Testis (tissue), 2 donors: ENCODE measurements at regions not wholly inside any gene's neighbourhood (a gene's known extent, or its start where the extent isn't known, plus 50 kb on each side); places are given as distances from the start of the nearest gene placed in this dataset.
A peak's percentile ranks its signal among the peaks of the same experiment; 100 is the strongest.
"Not testable (repeated sequence)": the region's sequence is repeated elsewhere in the genome, so short reads cannot be mapped to it uniquely, and the experiment has no call there.

ENCODE experiments used
- DNase-seq: peaks from one replicate; pipeline ENCODE4 v3.0.0-alpha.2; 2019
- H3K27ac ChIP-seq, 2 donors: fragments of 200-600 bp; sonication (generic); one replicate each; pipeline ENCODE4 v1.5.1; 2019
- H3K27me3 ChIP-seq: fragments of 200-600 bp; sonication (generic); one replicate; pipeline ENCODE4 v1.5.1; 2019
- H3K36me3 ChIP-seq: fragments of 200-600 bp; sonication (generic); one replicate; pipeline ENCODE4 v1.5.1; 2017; ENCODE audit warnings: low read depth; ENCODE audit errors: missing control alignments
- H3K4me1 ChIP-seq: fragments of 200-600 bp; sonication (generic); one replicate; pipeline ENCODE4 v1.5.1; 2019
- H3K4me3 ChIP-seq, 2 donors: fragments of 200-600 bp; sonication (generic); one replicate each; pipeline ENCODE4 v1.5.1; 2017 to 2019
- H3K9me3 ChIP-seq: fragments of 200-600 bp; sonication (generic); one replicate; pipeline ENCODE4 v1.5.1; 2017
- POLR2A ChIP-seq: fragments of 450-650 bp; IDR thresholded peaks from one replicate; pipeline ENCODE4 v1.6.1; 2017; ENCODE audit warnings: antibody characterized with exemption, mild to moderate bottlenecking, moderate library complexity
- WGBS, 2 donors: methylation state at CpG; one replicate each; pipeline ENCODE4 v1.1.5; 2018; 5-methylcytosine and 5-hydroxymethylcytosine counted together
- intact Hi-C: fragments of 100-400 bp; cut with DNase I; formaldehyde crosslinking; loops from one replicate; pipeline ENCODE4 v1.15.1; 2023; ENCODE audit warnings: low total_unique reads
- TF ChIP-seq, protein P1 (sequence below), 3 experiments: fragments of 450-650 bp in 2 of 3; fragments of 200-600 bp in 1 of 3; sonication (generic) in 1 of 3; IDR thresholded peaks; one replicate each; pipeline ENCODE4 v1.5.1; 2016 to 2019; ENCODE audit warnings: antibody characterized with exemption in 3 of 3, mild to moderate bottlenecking in 2 of 3, moderate library complexity in 1 of 3

DNA sequence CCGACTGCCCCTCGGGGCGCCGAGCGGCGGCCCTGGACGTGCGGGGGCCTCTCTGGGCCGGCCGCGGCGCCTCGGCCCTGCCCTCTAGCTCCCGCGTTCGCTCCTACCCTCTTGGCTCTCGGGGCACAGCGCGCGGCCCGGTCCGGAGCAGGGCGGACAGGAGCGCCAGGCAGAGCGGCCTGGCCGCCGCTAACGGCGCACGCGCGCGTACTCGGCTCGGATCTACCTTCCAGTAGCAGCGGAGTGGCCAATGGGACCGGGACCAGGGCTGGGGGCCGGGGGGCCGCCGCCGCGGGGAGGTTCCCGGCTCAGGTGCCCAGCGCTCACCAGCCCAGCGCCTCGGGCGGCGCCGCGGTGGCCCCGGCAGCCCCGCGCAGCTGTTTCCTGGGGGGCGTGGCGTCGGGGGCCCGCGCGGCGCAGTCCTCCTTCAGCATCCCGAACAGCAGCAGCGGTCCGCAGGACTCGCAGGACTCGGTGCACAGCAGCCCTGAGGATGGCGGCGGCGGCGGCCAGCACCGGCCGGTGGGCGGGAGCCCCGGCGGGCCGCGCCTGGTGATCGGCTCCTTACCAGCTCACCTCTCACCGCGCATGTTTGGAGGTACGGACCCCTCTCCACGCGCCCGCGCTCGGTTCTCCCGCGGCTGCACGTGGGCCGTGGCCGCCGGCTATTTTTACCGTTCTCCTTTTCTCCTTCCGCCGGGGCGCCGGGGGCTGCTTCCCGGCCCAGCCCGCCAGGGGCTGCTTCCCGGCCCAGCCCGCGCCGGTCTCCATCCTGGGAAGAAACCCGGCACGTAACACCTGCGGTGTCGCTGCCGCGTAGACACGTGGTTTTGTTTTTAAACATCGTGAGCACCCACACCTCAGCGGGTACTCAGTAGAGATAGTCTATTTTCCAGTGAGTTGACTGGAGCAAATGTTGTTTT, 162.9 kb downstream of the KBTBD2 start:
- DNase-seq = peak; percentile 81
- H3K9me3 ChIP-seq, H3K27me3 ChIP-seq, intact Hi-C loops, H3K36me3 ChIP-seq, H3K4me1 ChIP-seq: not testable (repeated sequence)
- H3K4me3 ChIP-seq = peak overlapping the region; percentile 83 to 87
- peak overlapping the region; percentile 91 to 95 for H3K27ac ChIP-seq
- 0% methylated on average over 45 of the region's 111 CpGs; no CpG with 5 or more reads in 1 of the 2 donors for WGBS, 2 donors

DNA sequence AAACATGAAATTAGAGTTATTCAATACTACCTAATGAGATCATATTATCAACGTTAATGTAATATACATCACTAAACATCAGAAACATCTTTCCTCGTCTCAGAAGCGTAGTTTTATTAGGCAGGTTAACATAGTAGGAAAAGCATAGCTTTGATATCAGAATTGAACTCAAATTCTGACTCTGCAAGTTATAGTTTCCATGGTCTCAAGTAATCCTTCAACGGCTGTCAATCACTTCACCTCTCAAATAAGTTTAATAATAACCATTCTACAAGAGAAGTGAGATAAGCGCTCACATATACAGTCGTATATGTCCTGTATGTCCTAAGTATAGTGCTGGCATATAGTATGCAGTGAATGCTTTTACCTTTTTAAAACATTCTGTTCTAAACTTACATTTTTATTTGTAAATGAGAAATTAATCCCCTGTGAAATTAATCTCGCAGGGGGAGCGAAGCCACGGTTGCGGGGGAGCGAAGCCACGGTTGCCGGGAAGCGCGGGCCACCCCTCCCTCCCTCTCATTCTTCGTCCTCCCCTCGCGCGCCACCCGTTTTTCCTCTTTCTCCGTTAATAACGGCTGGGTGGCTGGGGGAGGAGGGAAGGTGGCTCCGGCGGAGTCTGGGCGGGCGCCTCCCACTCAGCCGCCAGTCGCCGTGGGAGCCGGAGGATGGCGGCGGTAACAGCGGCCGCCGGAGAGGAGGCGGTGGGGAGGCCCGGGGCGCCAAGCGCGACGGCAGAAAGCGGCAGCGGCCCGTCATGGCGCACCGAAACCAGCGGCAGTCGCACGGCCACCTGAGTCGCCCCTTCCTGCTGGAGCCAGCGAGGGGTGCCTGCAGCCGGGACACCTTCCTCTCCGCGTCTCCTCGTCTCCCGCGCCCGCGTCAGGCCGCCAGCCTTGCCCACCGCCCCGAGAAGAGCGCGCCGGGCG, 163.8 kb downstream of the KBTBD2 start:
- intact Hi-C loops, H3K9me3 ChIP-seq, H3K36me3 ChIP-seq, H3K27me3 ChIP-seq, H3K4me1 ChIP-seq: not testable (repeated sequence)
- Histone ChIP-seq H3K27ac (peak overlapping the region; percentile 91 to 95), H3K4me3 (peak overlapping the region; percentile 83 to 87)
- 2 to 4% methylated on average over 25 to 66 of the region's 66 CpGs for WGBS, 2 donors
- DNase-seq = peak; percentile 52

DNA sequence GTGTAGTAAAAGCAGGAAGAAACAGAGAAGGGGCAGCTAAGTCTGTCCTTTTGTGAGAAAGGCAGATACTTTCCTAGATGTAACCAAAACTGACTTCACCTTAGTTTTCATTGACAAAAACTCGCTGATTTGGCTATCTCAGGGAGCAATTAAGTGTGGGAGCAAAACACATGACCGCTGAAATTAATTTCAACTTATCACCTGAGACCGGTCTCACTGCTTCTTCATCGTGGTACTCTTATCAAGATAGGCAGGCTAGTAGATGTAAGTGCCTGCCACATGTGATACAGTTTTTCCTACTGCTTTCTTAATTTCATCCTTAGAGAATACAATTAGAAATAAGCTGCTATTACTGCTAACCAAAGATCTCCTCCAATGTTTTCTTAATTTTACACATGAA, 168.7 kb downstream of the KBTBD2 start:
- intact Hi-C loops, H3K27me3 ChIP-seq, H3K4me3 ChIP-seq, H3K27ac ChIP-seq, H3K9me3 ChIP-seq, DNase-seq, H3K36me3 ChIP-seq, H3K4me1 ChIP-seq: not testable (repeated sequence)
- WGBS, 2 donors = 89 to 95% methylated on average over 4 of the region's 4 CpGs

DNA sequence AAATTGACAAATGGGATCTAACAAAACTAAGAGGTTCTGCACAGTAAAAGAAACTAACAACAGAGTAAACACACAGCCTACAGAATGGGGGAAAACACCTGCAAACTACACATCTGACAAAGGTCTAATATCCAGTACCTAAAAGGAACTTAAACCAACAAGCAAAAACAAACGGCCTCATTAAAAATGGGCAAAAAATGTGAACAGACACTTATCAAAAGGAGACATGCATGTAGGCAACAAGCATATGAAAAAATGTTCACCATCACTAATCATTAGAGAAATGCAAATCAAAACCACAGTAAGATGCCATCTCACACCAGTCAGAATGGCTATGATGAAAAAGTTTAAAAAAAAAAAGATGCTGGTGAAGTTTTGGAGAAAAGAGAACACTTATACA, 197.4 kb downstream of the KBTBD2 start:
- DNase-seq = no peak
- 85 to 87% methylated on average over 1 of the region's 1 CpG for WGBS, 2 donors
- no peaks in the 10 kb centered on the region for H3K36me3 ChIP-seq
- no peak overlapping the region for H3K4me3 ChIP-seq
- TF ChIP-seq, protein P1, sequence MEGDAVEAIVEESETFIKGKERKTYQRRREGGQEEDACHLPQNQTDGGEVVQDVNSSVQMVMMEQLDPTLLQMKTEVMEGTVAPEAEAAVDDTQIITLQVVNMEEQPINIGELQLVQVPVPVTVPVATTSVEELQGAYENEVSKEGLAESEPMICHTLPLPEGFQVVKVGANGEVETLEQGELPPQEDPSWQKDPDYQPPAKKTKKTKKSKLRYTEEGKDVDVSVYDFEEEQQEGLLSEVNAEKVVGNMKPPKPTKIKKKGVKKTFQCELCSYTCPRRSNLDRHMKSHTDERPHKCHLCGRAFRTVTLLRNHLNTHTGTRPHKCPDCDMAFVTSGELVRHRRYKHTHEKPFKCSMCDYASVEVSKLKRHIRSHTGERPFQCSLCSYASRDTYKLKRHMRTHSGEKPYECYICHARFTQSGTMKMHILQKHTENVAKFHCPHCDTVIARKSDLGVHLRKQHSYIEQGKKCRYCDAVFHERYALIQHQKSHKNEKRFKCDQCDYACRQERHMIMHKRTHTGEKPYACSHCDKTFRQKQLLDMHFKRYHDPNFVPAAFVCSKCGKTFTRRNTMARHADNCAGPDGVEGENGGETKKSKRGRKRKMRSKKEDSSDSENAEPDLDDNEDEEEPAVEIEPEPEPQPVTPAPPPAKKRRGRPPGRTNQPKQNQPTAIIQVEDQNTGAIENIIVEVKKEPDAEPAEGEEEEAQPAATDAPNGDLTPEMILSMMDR (IDR thresholded peaks at IDR 0.05) = no peak
- H3K27me3 ChIP-seq = no peaks in the 10 kb centered on the region
- intact Hi-C loops = no loop called here
- H3K4me1 ChIP-seq = no peaks in the 10 kb centered on the region
- H3K9me3 ChIP-seq = no peaks in the 10 kb centered on the region
- no peak overlapping the region for H3K27ac ChIP-seq

DNA sequence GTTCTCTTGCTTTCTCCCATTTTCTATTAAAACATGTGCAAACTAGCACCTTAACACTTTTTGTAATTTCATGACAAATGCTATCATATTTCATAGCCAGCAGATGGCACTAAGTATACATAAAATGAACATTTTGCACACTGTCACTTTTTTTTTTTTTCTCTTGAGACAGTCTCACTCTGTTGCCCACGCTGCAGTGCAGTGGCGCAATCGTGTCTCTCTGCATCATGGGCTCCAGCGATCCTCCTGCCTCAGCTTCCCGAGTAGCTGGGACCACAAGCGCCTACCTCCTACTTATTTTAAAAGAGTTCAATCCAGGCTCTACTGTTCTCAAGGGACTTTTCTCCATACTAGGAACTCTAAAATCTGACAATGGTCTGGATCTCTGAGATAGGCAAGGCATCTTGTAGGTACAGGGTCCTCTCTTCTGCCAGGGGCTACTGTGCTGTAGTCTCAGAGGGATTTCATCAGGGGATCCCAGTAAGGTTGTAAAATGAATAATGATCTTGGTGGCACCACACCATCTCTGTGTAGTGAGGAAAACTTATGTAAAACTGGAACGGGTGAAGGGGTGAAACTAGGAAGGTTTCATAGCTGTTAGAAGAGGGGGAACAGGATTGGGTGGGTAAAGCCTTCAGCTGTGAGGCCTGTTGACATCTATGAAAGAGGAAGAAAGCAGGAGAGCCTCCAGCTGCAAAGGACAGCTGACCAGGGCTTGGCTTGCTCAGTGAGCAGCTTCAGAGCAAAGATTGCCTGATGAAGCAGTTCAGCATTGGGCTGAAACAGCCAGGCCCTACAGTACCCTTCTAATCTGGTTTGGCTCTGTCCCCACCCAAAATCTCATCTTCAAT, 196.9 kb downstream of the AVL9 start:
- intact Hi-C loops, H3K4me3 ChIP-seq, H3K27ac ChIP-seq, H3K9me3 ChIP-seq, H3K4me1 ChIP-seq, H3K27me3 ChIP-seq, H3K36me3 ChIP-seq: not testable (repeated sequence)
- DNase-seq = peak; percentile 21
- WGBS, 2 donors = 39 to 46% methylated on average over 7 of the region's 7 CpGs

DNA sequence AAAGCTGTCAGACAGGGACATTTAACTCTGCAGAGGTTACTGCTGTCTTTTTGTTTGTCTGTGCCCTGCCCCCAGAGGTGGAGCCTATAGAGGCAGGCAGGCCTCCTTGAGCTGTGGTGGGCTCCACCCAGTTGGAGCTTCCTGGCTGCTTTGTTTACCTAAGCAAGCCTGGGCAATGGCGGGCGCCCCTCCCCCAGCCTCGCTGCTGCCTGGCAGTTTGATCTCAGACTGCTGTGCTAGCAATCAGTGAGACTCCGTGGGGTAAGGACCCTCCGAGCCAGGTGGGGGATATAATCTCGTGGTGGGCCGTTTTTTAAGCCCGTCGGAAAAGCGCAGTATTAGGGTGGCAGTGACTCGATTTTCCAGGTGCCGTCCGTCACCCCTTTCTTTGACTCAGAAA, 192.8 kb downstream of the AVL9 start:
- intact Hi-C loops, H3K4me1 ChIP-seq, H3K27ac ChIP-seq, H3K4me3 ChIP-seq, H3K9me3 ChIP-seq, DNase-seq, H3K36me3 ChIP-seq, H3K27me3 ChIP-seq: not testable (repeated sequence)
- 88 to 98% methylated on average over 7 to 13 of the region's 13 CpGs for WGBS, 2 donors

DNA sequence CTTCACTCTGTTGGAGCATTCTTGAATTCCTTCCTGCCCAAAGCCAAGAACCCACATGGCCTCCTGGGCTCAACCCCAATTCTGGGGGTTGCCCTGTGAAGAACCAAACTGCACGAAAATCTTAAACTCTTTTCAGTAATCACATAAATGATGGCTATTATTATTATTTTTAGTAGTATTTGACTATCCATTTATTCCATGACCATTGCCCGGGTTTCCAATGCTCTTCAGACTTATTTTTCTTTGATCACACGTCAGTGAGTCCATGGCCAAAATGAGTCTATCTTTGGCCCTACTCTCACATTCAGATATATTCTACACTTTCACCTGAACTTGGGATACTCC, 185.9 kb downstream of the AVL9 start:
- H3K4me1 ChIP-seq = no peaks in the 10 kb centered on the region
- WGBS, 2 donors = 77 to 92% methylated on average over 3 of the region's 3 CpGs
- H3K36me3 ChIP-seq = no peaks in the 10 kb centered on the region
- no peak overlapping the region for H3K27ac ChIP-seq
- no peaks in the 10 kb centered on the region for H3K27me3 ChIP-seq
- intact Hi-C loops = no loop called here
- TF ChIP-seq, protein P1 (IDR thresholded peaks at IDR 0.05) = no peak
- TF ChIP-seq POLR2A = no peak
- no peaks in the 10 kb centered on the region for H3K9me3 ChIP-seq
- H3K4me3 ChIP-seq = no peak overlapping the region
- DNase-seq = no peak
